Lower leg skin (tissue), 3 donors: ENCODE measurements at regions not wholly inside any gene's neighbourhood (a gene's known extent, or its start where the extent isn't known, plus 50 kb on each side); places are given as distances from the start of the nearest gene placed in this dataset.

ENCODE experiments used
- POLR2A ChIP-seq, 2 donors: fragments of 450-650 bp; IDR thresholded peaks; one replicate each; pipeline ENCODE4 v1.6.1; 2016 to 2017; ENCODE audit warnings: antibody characterized with exemption in 2 of 2, mild to moderate bottlenecking in 1 of 2, moderate library complexity in 1 of 2
- TF ChIP-seq, protein P1 (sequence below), 3 donors: fragments of 450-650 bp; IDR thresholded peaks; one replicate each; pipeline ENCODE4 v1.5.1; 2016; ENCODE audit warnings: antibody characterized with exemption in 3 of 3, mild to moderate bottlenecking in 3 of 3, moderate library complexity in 2 of 3

- TF ChIP-seq, protein P1, sequence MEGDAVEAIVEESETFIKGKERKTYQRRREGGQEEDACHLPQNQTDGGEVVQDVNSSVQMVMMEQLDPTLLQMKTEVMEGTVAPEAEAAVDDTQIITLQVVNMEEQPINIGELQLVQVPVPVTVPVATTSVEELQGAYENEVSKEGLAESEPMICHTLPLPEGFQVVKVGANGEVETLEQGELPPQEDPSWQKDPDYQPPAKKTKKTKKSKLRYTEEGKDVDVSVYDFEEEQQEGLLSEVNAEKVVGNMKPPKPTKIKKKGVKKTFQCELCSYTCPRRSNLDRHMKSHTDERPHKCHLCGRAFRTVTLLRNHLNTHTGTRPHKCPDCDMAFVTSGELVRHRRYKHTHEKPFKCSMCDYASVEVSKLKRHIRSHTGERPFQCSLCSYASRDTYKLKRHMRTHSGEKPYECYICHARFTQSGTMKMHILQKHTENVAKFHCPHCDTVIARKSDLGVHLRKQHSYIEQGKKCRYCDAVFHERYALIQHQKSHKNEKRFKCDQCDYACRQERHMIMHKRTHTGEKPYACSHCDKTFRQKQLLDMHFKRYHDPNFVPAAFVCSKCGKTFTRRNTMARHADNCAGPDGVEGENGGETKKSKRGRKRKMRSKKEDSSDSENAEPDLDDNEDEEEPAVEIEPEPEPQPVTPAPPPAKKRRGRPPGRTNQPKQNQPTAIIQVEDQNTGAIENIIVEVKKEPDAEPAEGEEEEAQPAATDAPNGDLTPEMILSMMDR (IDR thresholded peaks at IDR 0.05) = no peak
- TF ChIP-seq POLR2A (IDR thresholded peaks at IDR 0.05) = no peak
Measured at GRCh38 chr4:167435786-167436185, 201.5 kb upstream of the SPOCK3 start.
